BJ (cell line): ENCODE measurements at regions not wholly inside any gene's neighbourhood (a gene's known extent, or its start where the extent isn't known, plus 50 kb on each side); places are given as distances from the start of the nearest gene placed in this dataset.

Source experiments
- CTCF ChIA-PET: fragments of 350-600 bp; formaldehyde crosslinking; extraction: SDS; loops from one replicate; lab custom pipeline; 2021; ENCODE audit warnings: antibody characterized with exemption, inconsistent platforms; lab: Yijun Ruan, JAX
- POLR2A ChIA-PET: fragments of 300-600 bp; sonication (Branson Sonifier 250); formaldehyde crosslinking; extraction: SDS; loops from one replicate; lab custom pipeline; 2021; ENCODE audit warnings: antibody characterized with exemption; lab: Charles Lee
- DNase-seq: peaks from one replicate; pipeline ENCODE4 v3.0.0-alpha.2; 2011; ENCODE audit warnings: low read depth
- H3K27me3 ChIP-seq: 2 replicates; pipeline ENCODE4 v1.6.0; 2011; ENCODE audit warnings: low read length; ENCODE audit not compliant: control insufficient read depth, insufficient read depth
- H3K36me3 ChIP-seq: 2 replicates; pipeline ENCODE4 v1.5.1; 2011; ENCODE audit warnings: low read length; ENCODE audit not compliant: control insufficient read depth, insufficient read depth
- H3K4me3 ChIP-seq: 2 replicates; pipeline ENCODE4 v1.5.1; 2011; ENCODE audit warnings: low read depth, mild to moderate bottlenecking, control low read depth, low read length
- CTCF ChIP-seq: IDR thresholded peaks from 2 replicates; pipeline ENCODE4 v1.5.1; 2011; ENCODE audit warnings: low read depth, mild to moderate bottlenecking, control low read depth, inconsistent platforms, low read length, moderate library complexity; ENCODE audit not compliant: insufficient read depth

DNA sequence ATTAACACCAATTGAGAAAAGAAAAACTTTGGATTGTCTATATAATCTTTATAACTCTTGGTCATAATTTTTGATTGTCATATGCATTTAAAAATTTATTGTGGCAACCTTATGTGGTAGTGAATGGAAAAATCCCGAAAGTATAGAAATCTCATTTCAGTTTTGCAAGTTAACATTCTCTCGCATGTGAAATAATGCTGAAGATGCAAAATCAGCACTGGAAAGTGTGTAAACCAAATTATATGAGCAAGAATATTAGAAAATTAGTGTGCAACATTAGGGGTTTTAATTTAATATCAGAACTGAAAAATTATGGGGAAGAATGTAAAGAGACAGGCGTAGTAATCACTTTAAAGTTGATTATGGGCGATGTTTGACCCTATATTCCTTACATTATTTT, 1472.8 kb downstream of the PCDH7 start:
- Histone ChIP-seq H3K27me3 (no peaks in the 10 kb centered on the region), H3K36me3 (no peaks in the 10 kb centered on the region), H3K4me3 (no peak overlapping the region)
- no peak for DNase-seq
- CTCF ChIA-PET: no interaction called here
- POLR2A ChIA-PET: no interaction called here
- TF ChIP-seq CTCF: no peak

- no peak overlapping the region for H3K4me3 ChIP-seq
- no peak for TF ChIP-seq CTCF
- POLR2A ChIA-PET: no interaction called here
- CTCF ChIA-PET: no interaction called here
- no peaks in the 10 kb centered on the region for H3K27me3 ChIP-seq
- no peaks in the 10 kb centered on the region for H3K36me3 ChIP-seq
- no peak for DNase-seq
These were observed 1477.0 kb downstream of the PCDH7 start for GRCh38 chr4:32196950-32197688.

DNA sequence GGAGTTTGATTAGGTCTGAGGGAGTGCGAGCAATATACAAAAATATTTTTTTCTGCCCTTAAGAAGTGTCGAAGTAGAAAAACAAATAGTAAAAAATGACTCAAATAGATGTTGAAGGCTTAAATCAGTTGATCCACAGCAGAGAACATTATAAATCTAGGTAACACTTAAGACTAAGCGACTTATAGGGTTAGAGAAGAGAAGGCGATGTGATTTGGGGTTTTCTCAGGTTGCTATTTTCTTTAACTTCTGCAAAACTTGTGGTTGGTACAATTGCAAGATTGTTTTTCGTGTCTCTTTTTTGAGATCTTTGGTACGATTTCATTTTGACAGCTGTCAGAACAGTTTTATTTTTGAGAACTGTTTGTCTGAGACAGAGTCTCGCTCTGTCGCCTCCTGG, 1479.5 kb downstream of the PCDH7 start:
- H3K4me3 ChIP-seq: no peak overlapping the region
- ChIA-PET POLR2A (no interaction called here), CTCF (no interaction called here)
- TF ChIP-seq CTCF: no peak
- H3K27me3 ChIP-seq: no peaks in the 10 kb centered on the region
- no peak for DNase-seq
- no peaks in the 10 kb centered on the region for H3K36me3 ChIP-seq

DNA sequence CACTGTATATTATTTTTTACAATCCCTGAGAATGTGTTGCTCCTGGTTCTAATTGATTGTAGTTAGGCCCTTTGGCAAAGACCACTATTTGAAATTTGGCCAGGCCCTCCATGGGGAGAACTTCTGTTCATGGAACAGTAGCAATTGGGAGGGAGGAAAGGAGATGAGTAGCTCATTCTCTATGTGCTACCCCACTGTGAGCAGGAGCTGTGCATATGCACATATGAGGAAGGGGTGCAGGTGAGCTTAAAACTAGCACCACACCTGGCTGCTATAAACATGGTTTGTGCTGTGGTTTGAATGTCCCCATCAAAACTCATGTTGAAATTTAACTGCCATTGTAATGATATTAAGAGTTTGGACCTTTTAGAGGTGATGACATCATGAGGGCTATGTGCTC, 1483.2 kb downstream of the PCDH7 start:
- no peak for TF ChIP-seq CTCF
- Histone ChIP-seq H3K4me3 (no peak overlapping the region), H3K36me3 (no peaks in the 10 kb centered on the region), H3K27me3 (no peaks in the 10 kb centered on the region)
- ChIA-PET POLR2A (no interaction called here), CTCF (no interaction called here)
- no peak for DNase-seq

GRCh38 chr4:32206756-32207155, 1486.6 kb downstream of the PCDH7 start:
- Histone ChIP-seq H3K27me3 (no peaks in the 10 kb centered on the region), H3K4me3 (no peak overlapping the region), H3K36me3 (no peaks in the 10 kb centered on the region)
- no peak for DNase-seq
- no peak for TF ChIP-seq CTCF
- POLR2A ChIA-PET: no interaction called here
- CTCF ChIA-PET: no interaction called here
